HCT116 (cell line): ENCODE measurements at regions not wholly inside any gene's neighbourhood (a gene's known extent, or its start where the extent isn't known, plus 50 kb on each side); places are given as distances from the start of the nearest gene placed in this dataset.

Experiments
- ATAC-seq: fragments of 200-7000 bp; cut with Tn5 transposase; 2 replicates; pipeline ENCODE4 v1.9.1; 2020; ENCODE audit warnings: mild to moderate bottlenecking, moderate library complexity
- BruUV-seq: library from RNA; stranded (reverse); fragments of 400-500 nt; replicated peaks from 2 replicates; lab custom pipeline; 2021; lab: Mats Ljungman, UMichigan
- CTCF ChIA-PET: fragments of 300-600 bp; sonication (Branson Sonifier 250); formaldehyde crosslinking; loops from one replicate; lab custom pipeline; 2021; ENCODE audit warnings: antibody characterized with exemption; lab: Charles Lee
- POLR2A ChIA-PET: fragments of 300-600, 350-600 bp; sonication (Branson Sonifier 250); formaldehyde crosslinking; loops from one replicate; lab custom pipeline; 2021; ENCODE audit warnings: antibody characterized with exemption; lab: Charles Lee
- RAD21 ChIA-PET, 2 experiments: fragments of 300-600 bp; sonication (Branson Sonifier 250); formaldehyde crosslinking; loops; one replicate each; lab custom pipeline; 2023; ENCODE audit warnings: low total read pairs in 2 of 2; ENCODE audit not compliant: uncharacterized antibody in 2 of 2, unreplicated experiment in 2 of 2, low non-redundant PET in 1 of 2; lab: Charles Lee
- DNase-seq: peaks from one replicate; pipeline ENCODE4 v3.0.0-alpha.2; 2010; ENCODE audit warnings: low read depth, low spot score
- H2AFZ ChIP-seq: fragments of 200-600 bp; shearing (Covaris generic), sonication (generic); 2 replicates; pipeline ENCODE4 v1.6.1; 2017; ENCODE audit warnings: low read depth, mixed run types, mixed read lengths, antibody characterized with exemption, low read length; ENCODE audit not compliant: poor library complexity, severe bottlenecking
- H3K27ac ChIP-seq: 2 replicates; pipeline ENCODE4 v1.5.1; 2012; ENCODE audit warnings: low read depth, low read length
- H3K27me3 ChIP-seq: fragments of 200-600 bp; sonication (generic); 2 replicates; pipeline ENCODE4 v1.6.1; 2016; ENCODE audit warnings: mixed run types, low read length, mixed read lengths; ENCODE audit not compliant: insufficient read depth
- H3K36me3 ChIP-seq, 2 experiments: fragments of 200-500 bp in 1 of 2; fragments of 200-600 bp in 1 of 2; sonication (Bioruptor generic) in 1 of 2; sonication (generic) in 1 of 2; 2 replicates each; pipeline versions ENCODE4 v1.5.1 to v1.6.1; 2014 to 2016; ENCODE audit warnings: low read length in 2 of 2, inconsistent platforms in 1 of 2, mixed read lengths in 1 of 2, mixed run types in 1 of 2; ENCODE audit not compliant: insufficient read depth in 2 of 2, control insufficient read depth in 1 of 2
- H3K4me1 ChIP-seq, 2 experiments: fragments of 200-600 bp in 1 of 2; sonication (generic) in 1 of 2; 2 replicates each; pipeline versions ENCODE4 v1.5.1 to v1.6.1; 2012 to 2017; ENCODE audit warnings: low read length in 2 of 2, inconsistent platforms in 1 of 2, mild to moderate bottlenecking in 1 of 2, mixed read lengths in 1 of 2, mixed run types in 1 of 2, moderate library complexity in 1 of 2; ENCODE audit not compliant: insufficient read depth in 2 of 2, control insufficient read depth in 1 of 2
- H3K4me2 ChIP-seq: fragments of 200-600 bp; sonication (generic); 2 replicates; pipeline ENCODE4 v1.6.1; 2017; ENCODE audit warnings: mixed run types, low read length, mixed read lengths
- H3K4me3 ChIP-seq, 2 experiments: fragments of 200-600 bp in 1 of 2; sonication (generic) in 1 of 2; replicated peaks in 1 of 2; 2 replicates each; pipeline ENCODE4 v1.5.1; 2011 to 2016; ENCODE audit warnings: low read length in 2 of 2, control low read depth in 1 of 2, low read depth in 1 of 2, mild to moderate bottlenecking in 1 of 2, mixed read lengths in 1 of 2, mixed run types in 1 of 2
- H3K79me2 ChIP-seq: fragments of 200-600 bp; sonication (generic); 2 replicates; pipeline ENCODE4 v1.6.1; 2017; ENCODE audit warnings: mild to moderate bottlenecking, mixed run types, low read length, moderate library complexity, mixed read lengths; ENCODE audit not compliant: insufficient read depth
- H3K9ac ChIP-seq: fragments of 200-600 bp; sonication (generic); 2 replicates; pipeline ENCODE4 v1.6.1; 2016; ENCODE audit warnings: low read length, mixed read lengths
- H3K9me2 ChIP-seq: fragments of 200-600 bp; sonication (generic), shearing (Covaris generic); 2 replicates; pipeline ENCODE4 v1.6.1; 2017; ENCODE audit warnings: mixed run types, mild to moderate bottlenecking, moderate library complexity; ENCODE audit not compliant: insufficient read depth
- H3K9me3 ChIP-seq, 2 experiments: fragments of 200-500 bp in 1 of 2; fragments of 200-600 bp in 1 of 2; sonication (Bioruptor generic) in 1 of 2; sonication (generic) in 1 of 2; 2 replicates each; pipeline ENCODE4 v1.6.1; 2014 to 2017; ENCODE audit warnings: low read length in 2 of 2, mixed read lengths in 2 of 2, inconsistent platforms in 1 of 2, low read depth in 1 of 2, mild to moderate bottlenecking in 1 of 2, mixed run types in 1 of 2, moderate library complexity in 1 of 2; ENCODE audit not compliant: control insufficient read depth in 1 of 2, insufficient read depth in 1 of 2
- H4K20me1 ChIP-seq: fragments of 200-600 bp; sonication (generic), shearing (Covaris generic); 2 replicates; pipeline ENCODE4 v1.6.1; 2017; ENCODE audit warnings: mixed run types, mild to moderate bottlenecking, moderate library complexity; ENCODE audit not compliant: insufficient read depth
- CBX3 ChIP-seq: IDR thresholded peaks from 2 replicates; pipeline ENCODE4 v1.6.1; 2012; ENCODE audit warnings: low read depth
- CEBPB ChIP-seq: IDR thresholded peaks from 2 replicates; pipeline ENCODE4 v1.6.1; 2012; ENCODE audit warnings: low read depth
- CTCF ChIP-seq, 3 experiments: fragments of 200-600 bp in 1 of 3; sonication (generic) in 1 of 3; IDR thresholded peaks in 2 of 3; conservative IDR thresholded peaks in 1 of 3; 2 replicates each; pipeline ENCODE4 v1.5.1; 2012 to 2017; ENCODE audit warnings: low read depth in 2 of 3, low read length in 2 of 3, antibody characterized with exemption in 1 of 3, borderline replicate concordance in 1 of 3, control low read depth in 1 of 3, mild to moderate bottlenecking in 1 of 3, mixed read lengths in 1 of 3, mixed run types in 1 of 3, moderate library complexity in 1 of 3; ENCODE audit not compliant: insufficient read depth in 1 of 3
- EGR1 ChIP-seq: IDR thresholded peaks from 2 replicates; pipeline ENCODE4 v1.6.1; 2012; ENCODE audit warnings: low read depth
- ELF1 ChIP-seq: IDR thresholded peaks from 2 replicates; pipeline ENCODE4 v1.6.1; 2012; ENCODE audit warnings: low read depth, borderline replicate concordance
- EZH2 ChIP-seq: fragments of 200-600 bp; sonication (generic); IDR thresholded peaks from 2 replicates; pipeline ENCODE4 v1.6.1; 2017; ENCODE audit warnings: antibody characterized with exemption, mixed run types
- EZH2phosphoT487 ChIP-seq: fragments of 200-600 bp; IDR thresholded peaks from 2 replicates; pipeline ENCODE4 v1.6.1; 2018; ENCODE audit warnings: antibody characterized with exemption, borderline replicate concordance
- FOSL1 ChIP-seq: IDR thresholded peaks from 2 replicates; pipeline ENCODE4 v1.6.1; 2012; ENCODE audit warnings: low read depth
- JUND ChIP-seq: IDR thresholded peaks from 2 replicates; pipeline ENCODE4 v1.6.1; 2012
- POLR2A ChIP-seq: IDR thresholded peaks from 2 replicates; pipeline ENCODE4 v1.7.0; 2011; ENCODE audit warnings: borderline replicate concordance; ENCODE audit not compliant: insufficient read depth, insufficient read length; ENCODE audit errors: extremely low read depth
- RAD21 ChIP-seq: IDR thresholded peaks from 2 replicates; pipeline ENCODE4 v1.6.1; 2012; ENCODE audit warnings: low read depth, mild to moderate bottlenecking
- SIN3A ChIP-seq: IDR thresholded peaks from 2 replicates; pipeline ENCODE4 v1.6.1; 2012; ENCODE audit warnings: low read depth
- SP1 ChIP-seq: IDR thresholded peaks from 2 replicates; pipeline ENCODE4 v1.6.1; 2012; ENCODE audit warnings: low read depth
- SRF ChIP-seq: IDR thresholded peaks from 2 replicates; pipeline ENCODE4 v1.6.1; 2012; ENCODE audit warnings: low read depth
- TCF7L2 ChIP-seq: IDR thresholded peaks from 2 replicates; pipeline ENCODE4 v1.7.0; 2011; ENCODE audit warnings: borderline replicate concordance, inconsistent platforms; ENCODE audit not compliant: insufficient read depth, insufficient read length; ENCODE audit errors: extremely low read depth
- YY1 ChIP-seq: IDR thresholded peaks from 2 replicates; pipeline ENCODE4 v1.6.1; 2011; ENCODE audit warnings: low read length, low read depth, moderate library complexity, mild to moderate bottlenecking; ENCODE audit not compliant: insufficient replicate concordance; ENCODE audit errors: extremely low read depth
- ZFX ChIP-seq: fragments of 450-650 bp; IDR thresholded peaks from 2 replicates; pipeline ENCODE4 v1.6.1; 2017
- ZNF274 ChIP-seq: fragments of 200-500 bp; sonication (Bioruptor generic); IDR thresholded peaks from 2 replicates; pipeline ENCODE4 v1.6.1; 2014; ENCODE audit warnings: mild to moderate bottlenecking, low read depth, low read length, inconsistent platforms
- intact Hi-C: fragments of 100-400 bp; cut with micrococcal nuclease; formaldehyde crosslinking; loops from 2 replicates; pipeline ENCODE4 v1.10.0; 2022
- TF ChIP-seq, protein P1 (sequence below): IDR thresholded peaks from 2 replicates; pipeline ENCODE4 v1.6.1; 2011; ENCODE audit warnings: mild to moderate bottlenecking, low read length, moderate library complexity; ENCODE audit not compliant: insufficient replicate concordance; ENCODE audit errors: extremely low read depth
- TF ChIP-seq, protein P2 (sequence below): IDR thresholded peaks from 2 replicates; pipeline ENCODE4 v1.6.1; 2012

DNA sequence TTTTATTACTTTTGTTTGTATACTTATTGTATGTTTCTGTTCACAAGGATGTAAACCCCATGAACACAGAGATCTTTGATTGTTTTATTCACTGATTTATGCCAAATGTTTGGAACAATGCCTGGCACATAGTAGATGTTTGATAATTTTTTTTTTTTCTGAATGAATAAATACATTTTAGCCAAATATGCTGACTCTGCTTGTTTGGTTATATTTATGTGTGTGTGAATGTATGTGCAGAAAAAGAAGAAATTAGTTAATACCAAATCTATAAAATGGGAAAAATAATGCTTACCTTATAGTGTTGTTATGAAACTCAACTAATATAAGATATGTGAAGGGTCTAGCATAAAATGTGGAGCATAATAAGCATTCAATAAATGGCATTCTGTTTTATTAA lies 203.9 kb downstream of the MDFIC start:
- Histone ChIP-seq H3K4me3 (no peak overlapping the region), H2AFZ (no peak overlapping the region), H3K27me3 (no peaks in the 10 kb centered on the region), H3K4me1 (no peaks in the 10 kb centered on the region), H3K36me3 (no peaks in the 10 kb centered on the region), H3K4me2 (no peak overlapping the region), H3K9ac (no peak overlapping the region), H3K9me3 (no peaks in the 10 kb centered on the region), H4K20me1 (no peaks in the 10 kb centered on the region), H3K9me2 (no peaks in the 10 kb centered on the region), H3K27ac (no peak overlapping the region), H3K79me2 (no peaks in the 10 kb centered on the region)
- CTCF ChIA-PET, result no interaction called here
- BruUV-seq, result no TSS peak
- DNase-seq, result no peak
- RAD21 ChIA-PET, result no interaction called here
- TF ChIP-seq ELF1 (no peak), YY1 (no peak), RAD21 (no peak), CBX3 (no peak), SP1 (no peak), JUND (no peak), TCF7L2 (no peak), EZH2 (no peak), EGR1 (no peak), POLR2A (no peak), CEBPB (no peak), ZNF274 (no peak), EZH2phosphoT487 (no peak), FOSL1 (no peak), SRF (no peak), SIN3A (no peak), ZFX (no peak), CTCF (IDR thresholded peaks at IDR 0.05 in 2 of 3, conservative IDR thresholded peaks at IDR 0.05 in 1 of 3; ENCODE audit: borderline replicate concordance in 1 of 3, insufficient read depth in 1 of 3, low read depth in 2 of 3, low read length in 2 of 3) (no peak)
- TF ChIP-seq, protein P1, sequence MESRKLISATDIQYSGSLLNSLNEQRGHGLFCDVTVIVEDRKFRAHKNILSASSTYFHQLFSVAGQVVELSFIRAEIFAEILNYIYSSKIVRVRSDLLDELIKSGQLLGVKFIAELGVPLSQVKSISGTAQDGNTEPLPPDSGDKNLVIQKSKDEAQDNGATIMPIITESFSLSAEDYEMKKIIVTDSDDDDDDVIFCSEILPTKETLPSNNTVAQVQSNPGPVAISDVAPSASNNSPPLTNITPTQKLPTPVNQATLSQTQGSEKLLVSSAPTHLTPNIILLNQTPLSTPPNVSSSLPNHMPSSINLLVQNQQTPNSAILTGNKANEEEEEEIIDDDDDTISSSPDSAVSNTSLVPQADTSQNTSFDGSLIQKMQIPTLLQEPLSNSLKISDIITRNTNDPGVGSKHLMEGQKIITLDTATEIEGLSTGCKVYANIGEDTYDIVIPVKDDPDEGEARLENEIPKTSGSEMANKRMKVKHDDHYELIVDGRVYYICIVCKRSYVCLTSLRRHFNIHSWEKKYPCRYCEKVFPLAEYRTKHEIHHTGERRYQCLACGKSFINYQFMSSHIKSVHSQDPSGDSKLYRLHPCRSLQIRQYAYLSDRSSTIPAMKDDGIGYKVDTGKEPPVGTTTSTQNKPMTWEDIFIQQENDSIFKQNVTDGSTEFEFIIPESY, result no peak
- TF ChIP-seq, protein P2, sequence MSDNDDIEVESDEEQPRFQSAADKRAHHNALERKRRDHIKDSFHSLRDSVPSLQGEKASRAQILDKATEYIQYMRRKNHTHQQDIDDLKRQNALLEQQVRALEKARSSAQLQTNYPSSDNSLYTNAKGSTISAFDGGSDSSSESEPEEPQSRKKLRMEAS, result no peak
- POLR2A ChIA-PET, result no interaction called here
- ATAC-seq, result no peak
- intact Hi-C loops, result no loop called here
